Rectal smooth muscle tissue (tissue), 1 donor: ENCODE measurements at regions not wholly inside any gene's neighbourhood (a gene's known extent, or its start where the extent isn't known, plus 50 kb on each side); places are given as distances from the start of the nearest gene placed in this dataset.

ENCODE experiments used
- H3K27ac ChIP-seq: one replicate; pipeline ENCODE4 v1.7.0; 2013; ENCODE audit warnings: low read depth, low read length, inconsistent platforms
- H3K27me3 ChIP-seq: one replicate; pipeline ENCODE4 v1.7.0; 2013; ENCODE audit warnings: low read length; ENCODE audit not compliant: control insufficient read depth, insufficient read depth
- H3K36me3 ChIP-seq: one replicate; pipeline ENCODE4 v1.7.0; 2013; ENCODE audit warnings: low read length; ENCODE audit not compliant: control insufficient read depth, insufficient read depth
- H3K4me1 ChIP-seq: one replicate; pipeline ENCODE4 v1.7.0; 2013; ENCODE audit warnings: low read length; ENCODE audit not compliant: control insufficient read depth, insufficient read depth
- H3K4me3 ChIP-seq: one replicate; pipeline ENCODE4 v1.7.0; 2013; ENCODE audit warnings: low read length
- H3K9ac ChIP-seq: one replicate; pipeline ENCODE4 v1.7.0; 2013; ENCODE audit warnings: low read length

GRCh38 chr6:14783594-14783993 lies 462.3 kb upstream of the JARID2 start:
- Histone ChIP-seq H3K27me3 (no peaks in the 10 kb centered on the region), H3K4me1 (no peaks in the 10 kb centered on the region), H3K36me3 (no peaks in the 10 kb centered on the region), H3K9ac (no peak overlapping the region), H3K4me3 (no peak overlapping the region), H3K27ac (no peak overlapping the region)

GRCh38 chr6:14784596-14785492 lies 461.0 kb upstream of the JARID2 start:
- no peak overlapping the region for H3K4me3 ChIP-seq
- H3K27ac ChIP-seq: no peak overlapping the region
- H3K36me3 ChIP-seq: no peaks in the 10 kb centered on the region

DNA sequence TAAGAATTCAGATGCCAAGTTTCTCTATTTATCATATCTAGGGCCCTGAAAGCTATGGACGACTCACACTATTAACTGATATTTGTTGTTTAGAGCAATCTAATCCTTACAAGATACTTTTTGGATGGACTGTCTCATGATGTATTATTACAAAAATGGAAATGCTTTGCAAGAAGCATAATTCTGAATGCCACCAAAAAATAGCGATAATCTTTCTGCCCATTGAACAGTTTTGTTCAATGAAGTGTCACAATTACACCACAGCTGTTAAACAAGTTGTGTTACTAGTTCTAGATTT lies 460.4 kb upstream of the JARID2 start:
- Histone ChIP-seq H3K4me1 (no peaks in the 10 kb centered on the region), H3K36me3 (no peaks in the 10 kb centered on the region), H3K27me3 (no peaks in the 10 kb centered on the region)

More at GRCh38 chr6:14784596-14785492, 461.0 kb upstream of the JARID2 start:
- Histone ChIP-seq H3K4me1 (no peaks in the 10 kb centered on the region), H3K9ac (no peak overlapping the region), H3K27me3 (no peaks in the 10 kb centered on the region)

GRCh38 chr6:14786008-14786407 lies 459.9 kb upstream of the JARID2 start:
- Histone ChIP-seq H3K27me3 (no peaks in the 10 kb centered on the region), H3K4me1 (no peaks in the 10 kb centered on the region), H3K27ac (no peak overlapping the region), H3K4me3 (no peak overlapping the region), H3K9ac (no peak overlapping the region), H3K36me3 (no peaks in the 10 kb centered on the region)

More for the DNA sequence above, 460.4 kb upstream of the JARID2 start:
- Histone ChIP-seq H3K27ac (no peak overlapping the region), H3K9ac (no peak overlapping the region), H3K4me3 (no peak overlapping the region)

DNA sequence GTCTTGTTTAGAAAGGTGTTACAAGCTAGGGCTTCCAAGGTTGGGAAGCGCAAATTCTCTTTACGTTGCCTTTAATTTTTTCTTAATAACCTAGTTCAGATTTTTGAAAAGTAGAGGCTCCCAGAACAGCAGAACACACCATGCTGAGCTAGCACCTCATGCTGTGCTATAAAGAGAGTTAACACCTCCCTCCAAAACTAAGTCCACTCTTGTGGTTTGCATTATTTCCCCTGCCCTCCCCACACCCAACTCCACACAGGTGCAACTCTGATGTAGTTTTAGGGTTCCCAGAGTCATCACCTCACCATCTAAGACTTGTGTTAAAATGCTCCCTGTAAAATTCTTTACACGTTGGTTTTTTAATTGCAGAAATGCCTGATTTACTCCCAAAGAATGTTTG lies 459.4 kb upstream of the JARID2 start:
- Histone ChIP-seq H3K9ac (no peak overlapping the region), H3K4me3 (no peak overlapping the region), H3K4me1 (peaks cover 3% of the 10 kb centered on the region), H3K27ac (no peak overlapping the region), H3K27me3 (no peaks in the 10 kb centered on the region), H3K36me3 (no peaks in the 10 kb centered on the region)

DNA sequence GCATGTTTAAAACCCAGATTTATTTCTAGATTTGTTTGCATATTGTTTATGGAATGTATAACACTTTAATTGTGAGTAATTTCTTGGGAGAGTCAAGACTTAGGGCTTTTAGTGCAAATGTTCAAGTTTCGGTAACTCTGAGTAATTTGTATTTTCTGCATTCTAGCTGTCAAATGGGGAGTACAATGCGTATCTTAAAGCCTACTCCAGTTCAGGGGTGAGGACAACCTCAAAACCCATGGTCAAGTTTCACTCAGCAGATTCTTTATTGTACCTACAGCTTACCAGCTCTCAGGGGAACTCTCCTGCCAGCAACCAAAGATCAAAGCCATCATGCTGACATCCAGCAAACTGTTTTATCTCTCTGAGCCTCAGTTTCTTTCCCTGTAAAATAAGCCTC lies 458.6 kb upstream of the JARID2 start:
- no peak overlapping the region for H3K9ac ChIP-seq
- H3K4me1 ChIP-seq: peaks cover 4% of the 10 kb centered on the region
- H3K4me3 ChIP-seq: no peak overlapping the region
- H3K27me3 ChIP-seq: no peaks in the 10 kb centered on the region
- H3K36me3 ChIP-seq: no peaks in the 10 kb centered on the region
- H3K27ac ChIP-seq: no peak overlapping the region

DNA sequence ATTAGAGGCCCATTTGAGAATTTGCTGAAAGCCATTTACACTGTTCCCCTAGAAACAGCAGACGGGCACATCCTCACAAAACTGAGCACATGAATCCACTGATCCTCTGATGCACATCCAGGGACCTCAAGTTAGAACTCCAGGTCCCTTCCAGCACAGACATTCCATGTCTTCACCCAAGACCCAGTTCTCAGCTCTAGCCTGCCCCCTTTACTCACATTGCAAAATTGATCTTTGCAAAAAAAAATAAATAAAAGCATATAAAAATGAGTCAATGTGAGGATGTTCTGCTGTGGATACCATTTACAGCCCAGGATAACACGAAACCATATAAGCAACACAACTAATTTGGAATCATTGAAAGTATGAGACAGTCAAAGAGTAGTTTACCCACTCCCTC lies 458.2 kb upstream of the JARID2 start:
- Histone ChIP-seq H3K27ac (no peak overlapping the region), H3K9ac (no peak overlapping the region), H3K4me3 (no peak overlapping the region), H3K4me1 (peaks cover 7% of the 10 kb centered on the region), H3K36me3 (no peaks in the 10 kb centered on the region), H3K27me3 (no peaks in the 10 kb centered on the region)

- Histone ChIP-seq H3K4me3 (no peak overlapping the region), H3K27me3 (no peaks in the 10 kb centered on the region), H3K36me3 (no peaks in the 10 kb centered on the region), H3K4me1 (peaks cover 7% of the 10 kb centered on the region), H3K9ac (no peak overlapping the region), H3K27ac (no peak overlapping the region)
Measured at GRCh38 chr6:14789996-14790395, 455.9 kb upstream of the JARID2 start.

DNA sequence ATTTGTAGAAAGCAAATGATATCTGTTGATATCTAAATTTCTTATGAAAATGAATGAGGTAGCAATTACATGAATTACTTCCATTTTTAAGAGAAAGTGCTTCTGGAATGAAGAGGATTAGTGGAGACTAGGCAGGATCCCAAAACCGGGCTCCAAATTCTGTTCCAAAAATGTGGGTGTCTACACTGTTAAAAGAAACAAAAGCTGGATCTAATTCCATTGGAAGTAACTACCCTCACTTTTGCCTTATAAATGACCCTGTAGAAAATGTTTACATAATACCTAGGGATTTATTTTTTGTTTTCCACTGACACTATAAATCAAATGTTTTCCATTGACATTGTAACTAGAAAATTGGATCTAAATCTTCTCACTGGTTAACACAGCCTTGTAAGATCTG lies 454.9 kb upstream of the JARID2 start:
- Histone ChIP-seq H3K27ac (no peak overlapping the region), H3K4me3 (no peak overlapping the region), H3K4me1 (peaks cover 7% of the 10 kb centered on the region), H3K9ac (no peak overlapping the region), H3K27me3 (no peaks in the 10 kb centered on the region), H3K36me3 (no peaks in the 10 kb centered on the region)

GRCh38 chr6:14791526-14791925 lies 454.3 kb upstream of the JARID2 start:
- peaks cover 7% of the 10 kb centered on the region for H3K4me1 ChIP-seq
- H3K27ac ChIP-seq: no peak overlapping the region
- H3K36me3 ChIP-seq: no peaks in the 10 kb centered on the region
- H3K27me3 ChIP-seq: no peaks in the 10 kb centered on the region
- H3K4me3 ChIP-seq: no peak overlapping the region
- H3K9ac ChIP-seq: no peak overlapping the region

- H3K27me3 ChIP-seq: no peaks in the 10 kb centered on the region
- no peaks in the 10 kb centered on the region for H3K36me3 ChIP-seq
- H3K4me1 ChIP-seq: peaks cover 7% of the 10 kb centered on the region
- no peak overlapping the region for H3K4me3 ChIP-seq
- no peak overlapping the region for H3K27ac ChIP-seq
- H3K9ac ChIP-seq: no peak overlapping the region
Measured at GRCh38 chr6:14792118-14792955, 453.5 kb upstream of the JARID2 start.

- no peak overlapping the region for H3K9ac ChIP-seq
- no peak overlapping the region for H3K4me3 ChIP-seq
- peaks cover 10% of the 10 kb centered on the region for H3K4me1 ChIP-seq
- no peaks in the 10 kb centered on the region for H3K27me3 ChIP-seq
- no peaks in the 10 kb centered on the region for H3K36me3 ChIP-seq
- no peak overlapping the region for H3K27ac ChIP-seq
Measured at GRCh38 chr6:14795451-14795850, 450.4 kb upstream of the JARID2 start.
